B cell (primary cell): ENCODE measurements at regions not wholly inside any gene's neighbourhood (a gene's known extent, or its start where the extent isn't known, plus 50 kb on each side); places are given as distances from the start of the nearest gene placed in this dataset.

Experiments used
- CTCF ChIP-seq: fragments of 200-600 bp; IDR thresholded peaks from one replicate; pipeline ENCODE4 v1.8.0; 2022; ENCODE audit warnings: antibody characterized with exemption, mild to moderate bottlenecking
- EZH2 ChIP-seq: IDR thresholded peaks from 2 replicates; pipeline ENCODE4 v1.6.1; 2012; ENCODE audit warnings: borderline replicate concordance, low read depth, mild to moderate bottlenecking, moderate library complexity, low read length; ENCODE audit not compliant: insufficient read depth, poor library complexity, severe bottlenecking

GRCh38 chr12:114809097-114809496, 125.1 kb upstream of the TBX3 start:
- TF ChIP-seq CTCF (no peak), EZH2 (no peak)
